Thoracic aorta (tissue), 2 donors: ENCODE measurements at regions not wholly inside any gene's neighbourhood (a gene's known extent, or its start where the extent isn't known, plus 50 kb on each side); places are given as distances from the start of the nearest gene placed in this dataset.

Experiments
- ATAC-seq: fragments of 150-250 bp; one replicate; pipeline ENCODE4 v1.8.0; 2017; ENCODE audit warnings: low read depth; ENCODE audit not compliant: insufficient number of reproducible peaks, low FRiP score
- DNase-seq: peaks from one replicate; pipeline ENCODE4 v3.0.0-alpha.2; 2020; ENCODE audit warnings: low spot score
- H3K27ac ChIP-seq, 2 donors: fragments of 200-600 bp; sonication (generic); 1 replicate in 1 of 2; 2 replicates in 1 of 2; pipeline ENCODE4 v1.5.1; 2016; ENCODE audit warnings: mild to moderate bottlenecking in 2 of 2, moderate library complexity in 2 of 2
- H3K27me3 ChIP-seq: fragments of 200-600 bp; sonication (generic); replicated peaks from 2 replicates; pipeline ENCODE4 v1.6.0; 2016; ENCODE audit warnings: mild to moderate bottlenecking; ENCODE audit not compliant: insufficient read depth
- H3K36me3 ChIP-seq: fragments of 200-600 bp; sonication (generic); one replicate; pipeline ENCODE4 v1.5.1; 2016
- H3K4me1 ChIP-seq, 2 donors: fragments of 200-600 bp; sonication (generic); 1 replicate in 1 of 2; 2 replicates in 1 of 2; pipeline versions ENCODE4 v1.5.1 to v1.6.0; 2016; ENCODE audit warnings: low read depth in 2 of 2, mild to moderate bottlenecking in 1 of 2; ENCODE audit not compliant: control insufficient read depth in 1 of 2
- H3K4me3 ChIP-seq: fragments of 200-600 bp; sonication (generic); 2 replicates; pipeline ENCODE4 v1.5.1; 2016; ENCODE audit warnings: mild to moderate bottlenecking
- H3K9me3 ChIP-seq: fragments of 200-600 bp; sonication (generic); 2 replicates; pipeline ENCODE4 v1.5.1; 2016
- TF ChIP-seq, protein P1 (sequence below): fragments of 200-600 bp; sonication (generic); IDR thresholded peaks from one replicate; pipeline ENCODE4 v1.5.1; 2019; ENCODE audit warnings: antibody characterized with exemption

GRCh38 chr11:70853068-70853769 lies 399.2 kb downstream of the SHANK2 start:
- H3K4me1 ChIP-seq = no peaks in the 10 kb centered on the region
- ATAC-seq (no peak), DNase-seq (no peak)
- H3K9me3 ChIP-seq = no peaks in the 10 kb centered on the region
- H3K4me3 ChIP-seq = no peak overlapping the region
- H3K27ac ChIP-seq = no peak overlapping the region
- H3K27me3 ChIP-seq = no peaks in the 10 kb centered on the region
- H3K36me3 ChIP-seq = no peaks in the 10 kb centered on the region
- TF ChIP-seq, protein P1, sequence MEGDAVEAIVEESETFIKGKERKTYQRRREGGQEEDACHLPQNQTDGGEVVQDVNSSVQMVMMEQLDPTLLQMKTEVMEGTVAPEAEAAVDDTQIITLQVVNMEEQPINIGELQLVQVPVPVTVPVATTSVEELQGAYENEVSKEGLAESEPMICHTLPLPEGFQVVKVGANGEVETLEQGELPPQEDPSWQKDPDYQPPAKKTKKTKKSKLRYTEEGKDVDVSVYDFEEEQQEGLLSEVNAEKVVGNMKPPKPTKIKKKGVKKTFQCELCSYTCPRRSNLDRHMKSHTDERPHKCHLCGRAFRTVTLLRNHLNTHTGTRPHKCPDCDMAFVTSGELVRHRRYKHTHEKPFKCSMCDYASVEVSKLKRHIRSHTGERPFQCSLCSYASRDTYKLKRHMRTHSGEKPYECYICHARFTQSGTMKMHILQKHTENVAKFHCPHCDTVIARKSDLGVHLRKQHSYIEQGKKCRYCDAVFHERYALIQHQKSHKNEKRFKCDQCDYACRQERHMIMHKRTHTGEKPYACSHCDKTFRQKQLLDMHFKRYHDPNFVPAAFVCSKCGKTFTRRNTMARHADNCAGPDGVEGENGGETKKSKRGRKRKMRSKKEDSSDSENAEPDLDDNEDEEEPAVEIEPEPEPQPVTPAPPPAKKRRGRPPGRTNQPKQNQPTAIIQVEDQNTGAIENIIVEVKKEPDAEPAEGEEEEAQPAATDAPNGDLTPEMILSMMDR = no peak

DNA sequence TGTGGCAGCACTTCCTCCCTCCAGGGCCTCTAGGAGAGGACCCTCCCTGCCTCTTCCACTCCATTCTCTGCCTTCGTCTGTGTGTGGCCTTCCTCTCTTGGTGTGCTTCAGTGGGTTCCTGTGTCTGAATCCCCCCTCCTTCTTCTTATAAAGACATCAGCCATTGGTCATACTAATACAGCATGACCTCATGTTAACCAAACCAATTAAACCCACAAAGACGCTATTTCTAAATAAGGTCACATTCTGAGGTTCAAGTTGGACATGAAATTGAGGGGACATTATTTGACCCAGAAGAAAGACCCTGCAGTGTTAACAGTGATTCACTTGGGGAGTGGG lies 398.6 kb downstream of the SHANK2 start:
- no peak for ATAC-seq
- no peaks in the 10 kb centered on the region for H3K36me3 ChIP-seq
- TF ChIP-seq, protein P1 = no peak
- H3K27me3 ChIP-seq = no peaks in the 10 kb centered on the region
- no peak overlapping the region for H3K27ac ChIP-seq
- H3K4me1 ChIP-seq = no peaks in the 10 kb centered on the region
- no peak for DNase-seq
- H3K4me3 ChIP-seq = no peak overlapping the region
- no peaks in the 10 kb centered on the region for H3K9me3 ChIP-seq

- no peak for ATAC-seq
- no peak for DNase-seq
- no peak overlapping the region for H3K27ac ChIP-seq
- no peaks in the 10 kb centered on the region for H3K4me1 ChIP-seq
- H3K4me3 ChIP-seq = no peak overlapping the region
- H3K27me3 ChIP-seq = no peaks in the 10 kb centered on the region
- H3K36me3 ChIP-seq = no peaks in the 10 kb centered on the region
- H3K9me3 ChIP-seq = no peaks in the 10 kb centered on the region
- TF ChIP-seq, protein P1 = no peak
These were observed 398.2 kb downstream of the SHANK2 start for GRCh38 chr11:70854201-70854600.

DNA sequence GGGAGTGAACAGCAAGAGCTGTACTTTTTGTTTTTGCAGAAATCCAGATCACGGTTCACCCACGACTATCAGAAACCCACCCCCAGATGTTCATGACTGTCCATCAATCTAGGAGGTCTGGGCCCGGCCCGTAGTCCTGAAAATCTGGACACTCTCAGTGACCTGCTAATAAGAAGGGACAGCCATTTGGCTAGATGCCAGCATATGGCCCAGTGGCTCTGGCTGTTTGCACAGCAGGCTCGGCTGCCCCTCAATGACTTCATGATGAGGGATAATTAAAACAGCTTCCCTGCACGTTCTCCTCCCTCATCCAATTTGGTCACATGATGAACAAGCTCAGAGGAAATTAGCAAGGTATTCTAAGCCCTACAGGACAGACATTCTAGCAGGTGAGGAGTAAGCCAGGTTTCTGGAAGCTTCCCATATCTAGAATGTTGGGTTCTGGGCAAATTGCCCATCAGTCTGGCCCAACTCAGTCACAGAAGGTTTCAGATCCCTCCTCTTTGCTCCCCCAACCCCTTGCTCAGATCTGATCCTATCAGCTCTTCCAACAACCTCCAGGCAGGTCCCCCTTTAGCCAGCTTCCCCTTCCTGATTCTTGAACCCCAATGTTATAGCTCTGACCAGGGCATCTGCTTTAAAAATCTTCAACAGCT lies 397.3 kb downstream of the SHANK2 start:
- Histone ChIP-seq H3K9me3 (no peaks in the 10 kb centered on the region), H3K27ac (no peak overlapping the region), H3K27me3 (no peaks in the 10 kb centered on the region), H3K4me3 (no peak overlapping the region), H3K36me3 (no peaks in the 10 kb centered on the region), H3K4me1 (no peaks in the 10 kb centered on the region)
- TF ChIP-seq, protein P1 = no peak
- DNase-seq (no peak), ATAC-seq (no peak)

- TF ChIP-seq, protein P1 = no peak
- no peaks in the 10 kb centered on the region for H3K27me3 ChIP-seq
- DNase-seq (no peak), ATAC-seq (no peak)
- H3K36me3 ChIP-seq = no peaks in the 10 kb centered on the region
- no peak overlapping the region for H3K4me3 ChIP-seq
- H3K4me1 ChIP-seq = no peaks in the 10 kb centered on the region
- no peak overlapping the region for H3K27ac ChIP-seq
- H3K9me3 ChIP-seq = no peaks in the 10 kb centered on the region
These were observed 394.5 kb downstream of the SHANK2 start for GRCh38 chr11:70857894-70858293.
